GM18519 (cell line): ENCODE measurements at regions not wholly inside any gene's neighbourhood (a gene's known extent, or its start where the extent isn't known, plus 50 kb on each side); places are given as distances from the start of the nearest gene placed in this dataset.
"Not testable (repeated sequence)": the region's sequence is repeated elsewhere in the genome, so short reads cannot be mapped to it uniquely, and the experiment has no call there.

ENCODE experiments used
- ATAC-seq: cut with Tn5 transposase; IDR thresholded peaks from one replicate; pipeline ENCODE4 v1.9.1; 2021; ENCODE audit warnings: mild to moderate bottlenecking, moderate library complexity; ENCODE audit not compliant: unreplicated experiment, low FRiP score

- no peak for ATAC-seq
These were observed 230.9 kb upstream of the FAT1 start for GRCh38 chr4:186954509-186954908.

- ATAC-seq: no peak
These were observed 231.3 kb upstream of the FAT1 start for GRCh38 chr4:186954956-186955355.

- ATAC-seq: no peak
These were observed 234.4 kb upstream of the FAT1 start for GRCh38 chr4:186957952-186958555.

- no peak for ATAC-seq
These were observed 235.2 kb upstream of the FAT1 start for GRCh38 chr4:186958726-186959350.

- ATAC-seq: no peak
These were observed 256.5 kb upstream of the FAT1 start for GRCh38 chr4:186979961-186980745.

- no peak for ATAC-seq
These were observed 257.5 kb upstream of the FAT1 start for GRCh38 chr4:186981161-186981560.

GRCh38 chr4:186982160-186982559, 258.5 kb upstream of the FAT1 start:
- ATAC-seq: no peak

GRCh38 chr4:186984105-186984644, 260.5 kb upstream of the FAT1 start:
- ATAC-seq: no peak

- ATAC-seq: no peak
These were observed 276.0 kb upstream of the FAT1 start for GRCh38 chr4:186999686-187000085.

GRCh38 chr4:187000281-187000680, 276.6 kb upstream of the FAT1 start:
- no peak for ATAC-seq

- ATAC-seq: not testable (repeated sequence)
These were observed 278.5 kb upstream of the FAT1 start for GRCh38 chr4:187002133-187002532.

- ATAC-seq: no peak
These were observed 281.0 kb upstream of the FAT1 start for GRCh38 chr4:187004628-187005027.

- ATAC-seq: no peak
These were observed 282.5 kb upstream of the FAT1 start for GRCh38 chr4:187006189-187006618.

- no peak for ATAC-seq
These were observed 286.4 kb upstream of the FAT1 start for GRCh38 chr4:187010052-187010451.

GRCh38 chr4:187016101-187016500, 292.4 kb upstream of the FAT1 start:
- ATAC-seq: no peak

GRCh38 chr4:187017147-187017546, 293.5 kb upstream of the FAT1 start:
- ATAC-seq: no peak

GRCh38 chr4:187019896-187020295, 296.2 kb upstream of the FAT1 start:
- ATAC-seq: no peak

- ATAC-seq: no peak
These were observed 297.0 kb upstream of the FAT1 start for GRCh38 chr4:187020676-187021075.

- no peak for ATAC-seq
These were observed 298.0 kb upstream of the FAT1 start for GRCh38 chr4:187021436-187022205.

GRCh38 chr4:187027272-187027671, 303.6 kb upstream of the FAT1 start:
- ATAC-seq: no peak

GRCh38 chr4:187042251-187042650, 318.6 kb upstream of the FAT1 start:
- ATAC-seq: no peak
